AG04450 (cell line): ENCODE measurements at regions not wholly inside any gene's neighbourhood (a gene's known extent, or its start where the extent isn't known, plus 50 kb on each side); places are given as distances from the start of the nearest gene placed in this dataset.

Source experiments
- CTCF ChIA-PET: fragments of 300-600, 350-600 bp; formaldehyde crosslinking; extraction: SDS; loops from one replicate; lab custom pipeline; 2022; ENCODE audit warnings: antibody characterized with exemption, inconsistent platforms; lab: Charles Lee
- POLR2A ChIA-PET: fragments of 350-600 bp; formaldehyde crosslinking; extraction: SDS; loops from one replicate; lab custom pipeline; 2021; ENCODE audit warnings: antibody characterized with exemption, inconsistent platforms; lab: Yijun Ruan, JAX
- DNase-seq: peaks from one replicate; pipeline ENCODE4 v3.0.0-alpha.2; 2011; ENCODE audit warnings: low read depth, low spot score
- H3K27ac ChIP-seq: one replicate; pipeline ENCODE4 v1.5.1; 2012; ENCODE audit warnings: low read depth, low read length, control low read depth
- H3K27me3 ChIP-seq: one replicate; pipeline ENCODE4 v1.6.0; 2012; ENCODE audit warnings: low read length; ENCODE audit not compliant: control insufficient read depth, insufficient read depth
- H3K4me3 ChIP-seq: 2 replicates; pipeline ENCODE4 v1.5.1; 2011; ENCODE audit warnings: mild to moderate bottlenecking, low read depth, low read length, control low read depth
- H3K9me3 ChIP-seq: 2 replicates; pipeline ENCODE4 v1.5.1; 2012; ENCODE audit warnings: low read length; ENCODE audit not compliant: control insufficient read depth, insufficient read depth
- TF ChIP-seq, protein P1 (sequence below): IDR thresholded peaks from 2 replicates; pipeline ENCODE4 v1.5.1; 2011; ENCODE audit warnings: low read depth, low read length, control low read depth, inconsistent platforms

DNA sequence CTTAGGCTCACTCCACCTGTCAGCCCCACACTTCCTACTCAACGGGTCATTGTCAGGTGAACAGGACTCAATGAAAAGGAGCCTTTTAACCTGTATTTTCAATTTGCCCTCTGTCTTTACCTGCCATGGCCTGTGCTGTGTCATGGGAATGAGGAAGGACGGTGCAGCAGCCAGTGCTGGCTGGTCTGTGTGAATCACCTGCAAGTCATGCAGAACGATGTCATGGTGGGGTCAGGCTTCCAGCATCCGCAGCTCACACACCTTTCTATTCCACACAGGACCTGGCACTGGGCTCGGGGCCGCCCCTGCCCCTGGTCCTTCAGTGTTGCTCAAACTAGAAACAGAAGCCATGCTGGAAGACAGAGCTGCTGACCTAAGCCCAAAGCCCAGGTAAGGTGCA lies 188.7 kb upstream of the GMDS start:
- no peak for DNase-seq
- H3K9me3 ChIP-seq = no peaks in the 10 kb centered on the region; the same call in 1 of the 2 replicates
- ChIA-PET POLR2A (no interaction called here), CTCF (no interaction called here)
- H3K4me3 ChIP-seq = no peak overlapping the region
- no peak overlapping the region for H3K27ac ChIP-seq
- TF ChIP-seq, protein P1, sequence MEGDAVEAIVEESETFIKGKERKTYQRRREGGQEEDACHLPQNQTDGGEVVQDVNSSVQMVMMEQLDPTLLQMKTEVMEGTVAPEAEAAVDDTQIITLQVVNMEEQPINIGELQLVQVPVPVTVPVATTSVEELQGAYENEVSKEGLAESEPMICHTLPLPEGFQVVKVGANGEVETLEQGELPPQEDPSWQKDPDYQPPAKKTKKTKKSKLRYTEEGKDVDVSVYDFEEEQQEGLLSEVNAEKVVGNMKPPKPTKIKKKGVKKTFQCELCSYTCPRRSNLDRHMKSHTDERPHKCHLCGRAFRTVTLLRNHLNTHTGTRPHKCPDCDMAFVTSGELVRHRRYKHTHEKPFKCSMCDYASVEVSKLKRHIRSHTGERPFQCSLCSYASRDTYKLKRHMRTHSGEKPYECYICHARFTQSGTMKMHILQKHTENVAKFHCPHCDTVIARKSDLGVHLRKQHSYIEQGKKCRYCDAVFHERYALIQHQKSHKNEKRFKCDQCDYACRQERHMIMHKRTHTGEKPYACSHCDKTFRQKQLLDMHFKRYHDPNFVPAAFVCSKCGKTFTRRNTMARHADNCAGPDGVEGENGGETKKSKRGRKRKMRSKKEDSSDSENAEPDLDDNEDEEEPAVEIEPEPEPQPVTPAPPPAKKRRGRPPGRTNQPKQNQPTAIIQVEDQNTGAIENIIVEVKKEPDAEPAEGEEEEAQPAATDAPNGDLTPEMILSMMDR = no peak
- H3K27me3 ChIP-seq = no peaks in the 10 kb centered on the region

DNA sequence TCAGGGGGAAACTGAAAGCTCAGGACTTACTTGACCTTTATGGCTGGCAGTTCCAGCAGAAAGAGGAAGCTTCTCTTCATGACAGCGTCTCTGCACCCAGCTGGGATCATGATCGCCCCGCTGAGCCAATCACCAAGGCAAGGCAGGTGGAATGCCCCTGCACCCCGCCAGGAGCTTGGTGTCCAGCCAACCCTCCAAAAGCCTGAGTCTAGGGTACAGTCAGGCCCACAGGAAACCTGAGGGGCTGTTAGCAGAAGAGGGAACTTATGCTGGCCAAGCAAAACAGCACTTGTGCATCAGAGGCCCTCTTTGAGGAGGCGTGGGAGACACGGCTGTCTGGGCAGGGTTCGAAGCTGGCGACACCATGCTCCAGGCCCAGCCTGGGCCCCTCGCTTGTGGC lies 188.3 kb upstream of the GMDS start:
- no peak overlapping the region for H3K4me3 ChIP-seq
- POLR2A ChIA-PET = no interaction called here
- TF ChIP-seq, protein P1 = no peak
- H3K27ac ChIP-seq = no peak overlapping the region
- CTCF ChIA-PET = interaction anchor here (0.6 kb wide), 1 partner anchor 15 kb away, joined by 5 read pairs; no protein-coding TSS in a partner anchor
- no peak for DNase-seq
- H3K27me3 ChIP-seq = no peaks in the 10 kb centered on the region
- no peaks in the 10 kb centered on the region; the same call in 1 of the 2 replicates for H3K9me3 ChIP-seq

DNA sequence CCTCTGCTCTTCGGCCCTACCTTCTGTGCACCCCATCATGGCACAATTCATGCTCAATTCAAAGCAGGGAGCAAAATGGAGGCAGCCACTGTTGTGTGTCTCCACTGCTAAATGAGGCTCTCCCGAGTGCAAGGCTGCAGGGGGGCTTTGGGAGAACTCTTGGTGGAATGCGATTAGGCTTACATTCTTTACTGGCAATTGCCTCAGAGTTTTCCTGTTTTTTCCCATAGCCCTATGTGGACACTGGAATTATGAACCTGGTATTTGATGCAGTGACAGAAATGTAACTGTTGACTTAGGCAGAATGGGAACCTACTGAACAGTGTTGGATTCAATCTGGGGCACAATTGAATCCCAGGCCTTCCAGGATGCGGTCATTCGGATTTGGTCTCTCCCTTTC lies 187.9 kb upstream of the GMDS start:
- POLR2A ChIA-PET = no interaction called here
- DNase-seq = no peak
- TF ChIP-seq, protein P1 = no peak
- H3K27ac ChIP-seq = no peak overlapping the region
- H3K27me3 ChIP-seq = no peaks in the 10 kb centered on the region
- H3K9me3 ChIP-seq = no peaks in the 10 kb centered on the region; the same call in 1 of the 2 replicates
- CTCF ChIA-PET = interaction anchor here (0.6 kb wide), 1 partner anchor 15 kb away, joined by 5 read pairs; no protein-coding TSS in a partner anchor
- no peak overlapping the region for H3K4me3 ChIP-seq

DNA sequence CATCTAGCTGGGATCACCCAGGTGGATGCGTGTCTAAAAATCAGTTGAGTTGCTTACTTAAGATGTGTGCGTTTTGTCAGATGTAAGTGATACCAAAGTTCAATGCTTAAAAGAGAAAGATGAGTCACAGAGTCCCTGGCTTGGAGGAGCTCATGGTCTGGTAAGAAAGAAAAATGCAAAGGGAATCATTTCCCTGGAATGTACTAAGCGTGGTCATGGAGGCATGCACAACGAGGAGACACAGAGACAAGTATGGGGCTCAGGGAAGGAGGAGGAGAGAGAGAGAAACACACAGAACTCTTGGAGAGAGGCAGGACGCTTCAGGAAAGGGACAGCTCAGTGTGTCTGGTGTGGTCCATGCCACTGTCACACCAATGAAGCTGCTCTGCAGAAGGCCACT lies 186.9 kb upstream of the GMDS start:
- ChIA-PET POLR2A (interaction anchor here (0.6 to 1.4 kb wide), 4 partner anchors 35 to 969 kb away, joined by 3 to 5 read pairs (median 4); no protein-coding TSS in a partner anchor), CTCF (interaction anchor here (0.9 to 1.5 kb wide), 3 partner anchors 17 to 263 kb away, joined by 4 read pairs; no protein-coding TSS in a partner anchor)
- Histone ChIP-seq H3K27me3 (no peaks in the 10 kb centered on the region), H3K9me3 (no peaks in the 10 kb centered on the region; the same call in 1 of the 2 replicates), H3K27ac (peak overlapping the region; percentile 82), H3K4me3 (no peak overlapping the region)
- DNase-seq = peak; percentile 78
- TF ChIP-seq, protein P1 = no peak

DNA sequence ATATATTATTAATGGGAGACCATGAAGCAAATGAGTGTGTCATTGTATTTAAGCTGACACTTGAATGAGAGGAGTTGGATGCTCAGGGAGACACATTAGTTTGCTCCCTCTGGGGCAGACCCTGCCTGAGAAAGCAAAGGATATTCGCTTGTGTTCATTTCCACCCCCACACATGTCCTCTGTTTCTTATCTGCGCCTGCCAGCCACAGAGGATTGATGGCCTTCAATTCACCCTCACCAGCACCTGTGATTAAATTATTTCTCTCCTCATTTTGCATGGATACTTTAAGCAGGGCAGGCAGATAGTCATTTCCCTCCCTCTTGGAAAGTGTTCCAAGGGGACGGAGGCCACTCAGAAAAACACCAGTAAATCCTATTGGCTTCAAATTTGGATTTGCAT lies 185.2 kb upstream of the GMDS start:
- CTCF ChIA-PET = no interaction called here
- no peaks in the 10 kb centered on the region; the same call in 1 of the 2 replicates for H3K9me3 ChIP-seq
- H3K27me3 ChIP-seq = no peaks in the 10 kb centered on the region
- TF ChIP-seq, protein P1 = no peak
- POLR2A ChIA-PET = no interaction called here
- DNase-seq = no peak
- no peak overlapping the region for H3K27ac ChIP-seq
- H3K4me3 ChIP-seq = no peak overlapping the region
